ENCODE measurements at regions not wholly inside any gene's neighbourhood (a gene's known extent, or its start where the extent isn't known, plus 50 kb on each side); places are given as distances from the start of the nearest gene placed in this dataset.

- Mint-ChIP-seq H3K9me3 (no peaks in the 10 kb centered on the region), H3K27ac (no peak overlapping the region), H3K4me3 (no peak overlapping the region), H3K27me3 (peaks cover 12% of the 10 kb centered on the region), H3K36me3 (no peaks in the 10 kb centered on the region), H3K4me1 (no peaks in the 10 kb centered on the region)
- no peak for ATAC-seq
Measured at GRCh38 chr3:156620901-156621300, 53.5 kb upstream of the TIPARP start.

GRCh38 chr3:156620260-156620659 is 54.1 kb upstream of the TIPARP start:
- Mint-ChIP-seq H3K27ac (no peak overlapping the region), H3K9me3 (no peaks in the 10 kb centered on the region), H3K27me3 (peaks cover 12% of the 10 kb centered on the region), H3K4me3 (no peak overlapping the region), H3K36me3 (no peaks in the 10 kb centered on the region), H3K4me1 (no peaks in the 10 kb centered on the region)
- ATAC-seq: no peak

- Mint-ChIP-seq H3K4me1 (no peaks in the 10 kb centered on the region), H3K36me3 (no peaks in the 10 kb centered on the region), H3K9me3 (no peaks in the 10 kb centered on the region), H3K4me3 (no peak overlapping the region), H3K27ac (no peak overlapping the region), H3K27me3 (peaks cover 12% of the 10 kb centered on the region)
- no peak for ATAC-seq
Measured at GRCh38 chr3:156619376-156619775, 55.0 kb upstream of the TIPARP start.

GRCh38 chr3:156617781-156618180 is 56.6 kb upstream of the TIPARP start:
- no peak overlapping the region for H3K27ac Mint-ChIP-seq
- no peaks in the 10 kb centered on the region for H3K4me1 Mint-ChIP-seq
- peaks cover 12% of the 10 kb centered on the region for H3K27me3 Mint-ChIP-seq
- H3K4me3 Mint-ChIP-seq: no peak overlapping the region
- H3K9me3 Mint-ChIP-seq: no peaks in the 10 kb centered on the region
- ATAC-seq: no peak
- no peaks in the 10 kb centered on the region for H3K36me3 Mint-ChIP-seq

GRCh38 chr3:156617145-156617544 is 57.2 kb upstream of the TIPARP start:
- Mint-ChIP-seq H3K36me3 (no peaks in the 10 kb centered on the region), H3K27ac (no peak overlapping the region), H3K9me3 (no peaks in the 10 kb centered on the region), H3K4me3 (no peak overlapping the region), H3K4me1 (no peaks in the 10 kb centered on the region), H3K27me3 (peaks cover 12% of the 10 kb centered on the region)
- ATAC-seq: no peak

- Mint-ChIP-seq H3K36me3 (no peaks in the 10 kb centered on the region), H3K4me3 (no peak overlapping the region), H3K4me1 (no peaks in the 10 kb centered on the region), H3K27me3 (peaks cover 12% of the 10 kb centered on the region), H3K9me3 (no peaks in the 10 kb centered on the region), H3K27ac (no peak overlapping the region)
- ATAC-seq: no peak
Measured at GRCh38 chr3:156615592-156616173, 58.7 kb upstream of the TIPARP start.

GRCh38 chr3:156614642-156615511 is 59.5 kb upstream of the TIPARP start:
- H3K27me3 Mint-ChIP-seq: peaks cover 12% of the 10 kb centered on the region
- H3K4me3 Mint-ChIP-seq: no peak overlapping the region
- H3K9me3 Mint-ChIP-seq: no peaks in the 10 kb centered on the region
- H3K4me1 Mint-ChIP-seq: no peaks in the 10 kb centered on the region
- peak; percentile 51 for ATAC-seq
- no peak overlapping the region for H3K27ac Mint-ChIP-seq
- H3K36me3 Mint-ChIP-seq: no peaks in the 10 kb centered on the region

- no peak for ATAC-seq
- Mint-ChIP-seq H3K27me3 (peaks cover 8% of the 10 kb centered on the region), H3K4me3 (no peak overlapping the region), H3K4me1 (no peaks in the 10 kb centered on the region), H3K9me3 (no peaks in the 10 kb centered on the region), H3K36me3 (no peaks in the 10 kb centered on the region), H3K27ac (no peak overlapping the region)
Measured at GRCh38 chr3:156612903-156613302, 58.0 kb upstream of the SSR3 start.

GRCh38 chr3:156611870-156612494 is 57.1 kb upstream of the SSR3 start:
- no peaks in the 10 kb centered on the region for H3K9me3 Mint-ChIP-seq
- H3K27me3 Mint-ChIP-seq: peaks cover 17% of the 10 kb centered on the region
- H3K27ac Mint-ChIP-seq: no peak overlapping the region
- H3K4me1 Mint-ChIP-seq: peaks cover 2% of the 10 kb centered on the region
- no peaks in the 10 kb centered on the region for H3K36me3 Mint-ChIP-seq
- ATAC-seq: no peak
- no peak overlapping the region for H3K4me3 Mint-ChIP-seq

- H3K27ac Mint-ChIP-seq: no peak overlapping the region
- H3K4me3 Mint-ChIP-seq: no peak overlapping the region
- ATAC-seq: no peak
- H3K36me3 Mint-ChIP-seq: no peaks in the 10 kb centered on the region
- peaks cover 6% of the 10 kb centered on the region for H3K4me1 Mint-ChIP-seq
- H3K27me3 Mint-ChIP-seq: peaks cover 25% of the 10 kb centered on the region
- no peaks in the 10 kb centered on the region for H3K9me3 Mint-ChIP-seq
Measured at GRCh38 chr3:156610154-156610553, 55.2 kb upstream of the SSR3 start.

- Mint-ChIP-seq H3K4me3 (no peak overlapping the region), H3K36me3 (no peaks in the 10 kb centered on the region), H3K4me1 (peaks cover 6% of the 10 kb centered on the region), H3K9me3 (no peaks in the 10 kb centered on the region), H3K27ac (no peak overlapping the region), H3K27me3 (peaks cover 25% of the 10 kb centered on the region)
- no peak for ATAC-seq
Measured at GRCh38 chr3:156609546-156609945, 54.6 kb upstream of the SSR3 start.

- peaks cover 6% of the 10 kb centered on the region for H3K4me1 Mint-ChIP-seq
- H3K27me3 Mint-ChIP-seq: peaks cover 25% of the 10 kb centered on the region
- H3K36me3 Mint-ChIP-seq: no peaks in the 10 kb centered on the region
- H3K9me3 Mint-ChIP-seq: no peaks in the 10 kb centered on the region
- no peak overlapping the region for H3K4me3 Mint-ChIP-seq
- no peak for ATAC-seq
- H3K27ac Mint-ChIP-seq: no peak overlapping the region
Measured at GRCh38 chr3:156608601-156609514, 53.9 kb upstream of the SSR3 start.

- Mint-ChIP-seq H3K27ac (no peak overlapping the region), H3K9me3 (no peaks in the 10 kb centered on the region), H3K4me3 (peak overlapping the region; percentile 75), H3K4me1 (peaks cover 6% of the 10 kb centered on the region), H3K36me3 (no peaks in the 10 kb centered on the region), H3K27me3 (peaks cover 25% of the 10 kb centered on the region)
- ATAC-seq: peak; percentile 59
Measured at GRCh38 chr3:156606729-156607128, 51.8 kb upstream of the SSR3 start.

GRCh38 chr3:156605686-156606605 is 51.0 kb upstream of the SSR3 start:
- no peaks in the 10 kb centered on the region for H3K9me3 Mint-ChIP-seq
- ATAC-seq: peak; percentile 49
- peaks cover 6% of the 10 kb centered on the region for H3K4me1 Mint-ChIP-seq
- H3K36me3 Mint-ChIP-seq: no peaks in the 10 kb centered on the region
- H3K4me3 Mint-ChIP-seq: peak overlapping the region; percentile 81
- H3K27ac Mint-ChIP-seq: no peak overlapping the region
- H3K27me3 Mint-ChIP-seq: peaks cover 25% of the 10 kb centered on the region
